Glutamatergic neuron (in vitro differentiated cells): ENCODE measurements at regions not wholly inside any gene's neighbourhood (a gene's known extent, or its start where the extent isn't known, plus 50 kb on each side); places are given as distances from the start of the nearest gene placed in this dataset.

ENCODE experiments used
- DNase-seq: peaks from one replicate; pipeline ENCODE4 v3.0.0; 2022
- H3K27ac Mint-ChIP-seq: one replicate; pipeline ENCODE4 v1.8.0; 2020; ENCODE audit warnings: mild to moderate bottlenecking, mixed read lengths, inconsistent platforms; ENCODE audit not compliant: unreplicated experiment
- H3K27me3 Mint-ChIP-seq: one replicate; pipeline ENCODE4 v1.8.0; 2020; ENCODE audit warnings: mild to moderate bottlenecking, moderate library complexity, mixed read lengths, inconsistent platforms; ENCODE audit not compliant: unreplicated experiment
- H3K36me3 Mint-ChIP-seq: one replicate; pipeline ENCODE4 v1.8.0; 2020; ENCODE audit warnings: mild to moderate bottlenecking, mixed read lengths, inconsistent platforms; ENCODE audit not compliant: unreplicated experiment
- H3K4me1 Mint-ChIP-seq: one replicate; pipeline ENCODE4 v1.8.0; 2020; ENCODE audit warnings: mild to moderate bottlenecking, low read depth, mixed read lengths, inconsistent platforms; ENCODE audit not compliant: unreplicated experiment
- H3K4me3 Mint-ChIP-seq: one replicate; pipeline ENCODE4 v1.8.0; 2020; ENCODE audit warnings: mild to moderate bottlenecking, mixed read lengths, inconsistent platforms; ENCODE audit not compliant: unreplicated experiment
- H3K9me3 Mint-ChIP-seq: one replicate; pipeline ENCODE4 v1.8.0; 2020; ENCODE audit warnings: mild to moderate bottlenecking, moderate library complexity, mixed read lengths, inconsistent platforms; ENCODE audit not compliant: unreplicated experiment
- CTCF ChIP-seq: fragments of 200-600 bp; sonication (generic); IDR thresholded peaks from one replicate; pipeline ENCODE4 v1.5.0; 2021; ENCODE audit not compliant: partially characterized antibody, unreplicated experiment

GRCh38 chr7:20506175-20506574 is 109.3 kb upstream of the ABCB5 start:
- no peak for DNase-seq
- no peak overlapping the region for H3K27ac Mint-ChIP-seq
- no peak overlapping the region for H3K4me3 Mint-ChIP-seq
- peaks cover 13% of the 10 kb centered on the region for H3K4me1 Mint-ChIP-seq
- no peak for TF ChIP-seq CTCF
- H3K36me3 Mint-ChIP-seq, result no peaks in the 10 kb centered on the region
- no peaks in the 10 kb centered on the region for H3K27me3 Mint-ChIP-seq
- H3K9me3 Mint-ChIP-seq, result peaks cover 3% of the 10 kb centered on the region

GRCh38 chr7:20507157-20507556 is 108.3 kb upstream of the ABCB5 start:
- DNase-seq, result no peak
- no peaks in the 10 kb centered on the region for H3K36me3 Mint-ChIP-seq
- peaks cover 22% of the 10 kb centered on the region for H3K4me1 Mint-ChIP-seq
- H3K4me3 Mint-ChIP-seq, result no peak overlapping the region
- no peak for TF ChIP-seq CTCF
- no peak overlapping the region for H3K27ac Mint-ChIP-seq
- H3K9me3 Mint-ChIP-seq, result no peaks in the 10 kb centered on the region
- no peaks in the 10 kb centered on the region for H3K27me3 Mint-ChIP-seq

- Mint-ChIP-seq H3K27ac (no peak overlapping the region), H3K4me3 (no peak overlapping the region), H3K4me1 (peaks cover 29% of the 10 kb centered on the region), H3K27me3 (no peaks in the 10 kb centered on the region), H3K9me3 (no peaks in the 10 kb centered on the region), H3K36me3 (no peaks in the 10 kb centered on the region)
- no peak for DNase-seq
- no peak for TF ChIP-seq CTCF
Measured at GRCh38 chr7:20508109-20508508, 107.4 kb upstream of the ABCB5 start.

- Mint-ChIP-seq H3K36me3 (no peaks in the 10 kb centered on the region), H3K27ac (peak overlapping the region; percentile 83), H3K9me3 (no peaks in the 10 kb centered on the region), H3K4me1 (peaks cover 39% of the 10 kb centered on the region), H3K27me3 (no peaks in the 10 kb centered on the region), H3K4me3 (peak overlapping the region; percentile 18)
- TF ChIP-seq CTCF, result no peak
- no peak for DNase-seq
Measured at GRCh38 chr7:20509892-20510572, 105.4 kb upstream of the ABCB5 start.

- Mint-ChIP-seq H3K4me3 (peak overlapping the region; percentile 18), H3K36me3 (no peaks in the 10 kb centered on the region), H3K9me3 (no peaks in the 10 kb centered on the region), H3K27me3 (no peaks in the 10 kb centered on the region), H3K4me1 (peaks cover 40% of the 10 kb centered on the region), H3K27ac (peak overlapping the region; percentile 83)
- TF ChIP-seq CTCF, result no peak
- DNase-seq, result no peak
Measured at GRCh38 chr7:20510573-20510900, 104.9 kb upstream of the ABCB5 start.
